HEK293T (cell line): ENCODE measurements at regions not wholly inside any gene's neighbourhood (a gene's known extent, or its start where the extent isn't known, plus 50 kb on each side); places are given as distances from the start of the nearest gene placed in this dataset.

ENCODE experiments used
- ARNT ChIP-seq: fragments of 450-650 bp; IDR thresholded peaks from 2 replicates; pipeline ENCODE4 v1.6.1; 2017; ENCODE audit warnings: mild to moderate bottlenecking
- ELF4 ChIP-seq: fragments of 450-650 bp; IDR thresholded peaks from 2 replicates; pipeline ENCODE4 v1.6.1; 2017; ENCODE audit warnings: antibody characterized with exemption
- FOXK2 ChIP-seq: fragments of 450-650 bp; IDR thresholded peaks from 2 replicates; pipeline ENCODE4 v1.6.1; 2016; ENCODE audit warnings: mild to moderate bottlenecking
- LEF1 ChIP-seq: fragments of 450-650 bp; IDR thresholded peaks from 2 replicates; pipeline ENCODE4 v1.6.1; 2017; ENCODE audit warnings: mild to moderate bottlenecking, borderline replicate concordance
- SP1 ChIP-seq: fragments of 450-650 bp; IDR thresholded peaks from 2 replicates; pipeline ENCODE4 v1.6.1; 2017
- ZNF384 ChIP-seq: fragments of 450-650 bp; IDR thresholded peaks from 2 replicates; pipeline ENCODE4 v1.6.1; 2016

GRCh38 chr3:74844428-74844827, 230.0 kb upstream of the CNTN3 start:
- TF ChIP-seq ELF4 (no peak), SP1 (no peak), LEF1 (no peak), ARNT (no peak), FOXK2 (no peak), ZNF384 (no peak)
